HepG2 (cell line): ENCODE measurements at regions not wholly inside any gene's neighbourhood (a gene's known extent, or its start where the extent isn't known, plus 50 kb on each side); places are given as distances from the start of the nearest gene placed in this dataset.
A peak's percentile ranks its signal among the peaks of the same experiment; 100 is the strongest.

Experiments used
- IKZF4 ChIP-seq: sonication (generic); formaldehyde crosslinking; IDR thresholded peaks from 2 replicates; pipeline ENCODE4 v1.5.1; 2020; ENCODE audit warnings: borderline replicate concordance, mild to moderate bottlenecking, low read depth, missing genetic modification reagents; ENCODE audit errors: not compliant biosample characterization
- SMARCC2 ChIP-seq: fragments of 450-650 bp; IDR thresholded peaks from 2 replicates; pipeline ENCODE4 v1.6.1; 2017; ENCODE audit warnings: antibody characterized with exemption, mild to moderate bottlenecking
- UBTF ChIP-seq: sonication (generic); formaldehyde crosslinking; IDR thresholded peaks from 2 replicates; pipeline ENCODE4 v1.4.0; 2020; ENCODE audit warnings: mild to moderate bottlenecking, missing genetic modification reagents
- ZNF318 ChIP-seq: sonication (generic); formaldehyde crosslinking; IDR thresholded peaks from 2 replicates; pipeline ENCODE4 v1.4.0; 2020; ENCODE audit warnings: mild to moderate bottlenecking, missing genetic modification reagents
- ZNF501 ChIP-seq: sonication (generic); formaldehyde crosslinking; IDR thresholded peaks from 2 replicates; pipeline ENCODE4 v1.5.1; 2020; ENCODE audit warnings: mild to moderate bottlenecking, moderate library complexity, missing genetic modification reagents
- TF ChIP-seq, protein P1 (sequence below), 2 experiments: sonication (generic) in 1 of 2; formaldehyde crosslinking in 1 of 2; IDR thresholded peaks; 2 replicates each; pipeline versions ENCODE4 v1.4.0 to v1.6.1; 2018 to 2020; ENCODE audit warnings: missing genetic modification reagents in 2 of 2, borderline replicate concordance in 1 of 2, low read depth in 1 of 2, mild to moderate bottlenecking in 1 of 2, missing biosample characterization in 1 of 2
- TF ChIP-seq, protein P2 (sequence below): sonication (generic); formaldehyde crosslinking; IDR thresholded peaks from 2 replicates; pipeline ENCODE4 v1.9.0; 2022; ENCODE audit warnings: missing genetic modification reagents, mild to moderate bottlenecking, borderline replicate concordance
- TF ChIP-seq, protein P3 (sequence below): sonication (generic); formaldehyde crosslinking; IDR thresholded peaks from 2 replicates; pipeline ENCODE4 v1.4.0; 2020; ENCODE audit warnings: missing genetic modification reagents

- TF ChIP-seq, protein P1, sequence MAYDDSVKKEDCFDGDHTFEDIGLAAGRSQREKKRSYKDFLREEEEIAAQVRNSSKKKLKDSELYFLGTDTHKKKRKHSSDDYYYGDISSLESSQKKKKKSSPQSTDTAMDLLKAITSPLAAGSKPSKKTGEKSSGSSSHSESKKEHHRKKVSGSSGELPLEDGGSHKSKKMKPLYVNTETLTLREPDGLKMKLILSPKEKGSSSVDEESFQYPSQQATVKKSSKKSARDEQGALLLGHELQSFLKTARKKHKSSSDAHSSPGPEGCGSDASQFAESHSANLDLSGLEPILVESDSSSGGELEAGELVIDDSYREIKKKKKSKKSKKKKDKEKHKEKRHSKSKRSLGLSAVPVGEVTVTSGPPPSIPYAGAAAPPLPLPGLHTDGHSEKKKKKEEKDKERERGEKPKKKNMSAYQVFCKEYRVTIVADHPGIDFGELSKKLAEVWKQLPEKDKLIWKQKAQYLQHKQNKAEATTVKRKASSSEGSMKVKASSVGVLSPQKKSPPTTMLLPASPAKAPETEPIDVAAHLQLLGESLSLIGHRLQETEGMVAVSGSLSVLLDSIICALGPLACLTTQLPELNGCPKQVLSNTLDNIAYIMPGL (CRISPR knock-in tag; IDR thresholded peaks at IDR 0.05; ENCODE audit: borderline replicate concordance in 1 of 2, low read depth in 1 of 2): 0 out of 4 replicates have a peak, but pooled peaks of 1 of the 2 experiments have one; percentile 28
- TF ChIP-seq, protein P2, sequence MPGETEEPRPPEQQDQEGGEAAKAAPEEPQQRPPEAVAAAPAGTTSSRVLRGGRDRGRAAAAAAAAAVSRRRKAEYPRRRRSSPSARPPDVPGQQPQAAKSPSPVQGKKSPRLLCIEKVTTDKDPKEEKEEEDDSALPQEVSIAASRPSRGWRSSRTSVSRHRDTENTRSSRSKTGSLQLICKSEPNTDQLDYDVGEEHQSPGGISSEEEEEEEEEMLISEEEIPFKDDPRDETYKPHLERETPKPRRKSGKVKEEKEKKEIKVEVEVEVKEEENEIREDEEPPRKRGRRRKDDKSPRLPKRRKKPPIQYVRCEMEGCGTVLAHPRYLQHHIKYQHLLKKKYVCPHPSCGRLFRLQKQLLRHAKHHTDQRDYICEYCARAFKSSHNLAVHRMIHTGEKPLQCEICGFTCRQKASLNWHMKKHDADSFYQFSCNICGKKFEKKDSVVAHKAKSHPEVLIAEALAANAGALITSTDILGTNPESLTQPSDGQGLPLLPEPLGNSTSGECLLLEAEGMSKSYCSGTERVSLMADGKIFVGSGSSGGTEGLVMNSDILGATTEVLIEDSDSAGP (CRISPR knock-in tag): peak; percentile 22; the same call in 1 of the 2 replicates
- TF ChIP-seq IKZF4 (CRISPR knock-in tag) (peak; percentile 34), UBTF (CRISPR knock-in tag) (0 out of 2 replicates have a peak, but pooled peaks have one; percentile 34), ZNF501 (peak; percentile 66), SMARCC2 (no peak), ZNF318 (CRISPR knock-in tag) (peak; percentile 1; the same call in 1 of the 2 replicates)
- TF ChIP-seq, protein P3, sequence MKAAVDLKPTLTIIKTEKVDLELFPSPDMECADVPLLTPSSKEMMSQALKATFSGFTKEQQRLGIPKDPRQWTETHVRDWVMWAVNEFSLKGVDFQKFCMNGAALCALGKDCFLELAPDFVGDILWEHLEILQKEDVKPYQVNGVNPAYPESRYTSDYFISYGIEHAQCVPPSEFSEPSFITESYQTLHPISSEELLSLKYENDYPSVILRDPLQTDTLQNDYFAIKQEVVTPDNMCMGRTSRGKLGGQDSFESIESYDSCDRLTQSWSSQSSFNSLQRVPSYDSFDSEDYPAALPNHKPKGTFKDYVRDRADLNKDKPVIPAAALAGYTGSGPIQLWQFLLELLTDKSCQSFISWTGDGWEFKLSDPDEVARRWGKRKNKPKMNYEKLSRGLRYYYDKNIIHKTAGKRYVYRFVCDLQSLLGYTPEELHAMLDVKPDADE (CRISPR knock-in tag): no peak
Measured at GRCh38 chr2:234846599-234847363, 105.0 kb upstream of the SH3BP4 start (continued).
